GM10266 (cell line): ENCODE measurements at regions not wholly inside any gene's neighbourhood (a gene's known extent, or its start where the extent isn't known, plus 50 kb on each side); places are given as distances from the start of the nearest gene placed in this dataset.

ENCODE experiments used
- DNase-seq: peaks from one replicate; pipeline ENCODE4 v3.0.0; 2012; ENCODE audit errors: extremely low spot score
- CTCF ChIP-seq: IDR thresholded peaks from 2 replicates; pipeline ENCODE4 v1.5.1; 2012; ENCODE audit warnings: mild to moderate bottlenecking, low read depth; ENCODE audit not compliant: control insufficient read depth, insufficient read depth; ENCODE audit errors: missing control alignments

GRCh38 chr14:71654810-71655209 lies 277.4 kb upstream of the RGS6 start:
- no peak for TF ChIP-seq CTCF
- no peak for DNase-seq

GRCh38 chr14:71658261-71658860 lies 273.9 kb upstream of the RGS6 start:
- no peak for DNase-seq
- no peak for TF ChIP-seq CTCF

DNA sequence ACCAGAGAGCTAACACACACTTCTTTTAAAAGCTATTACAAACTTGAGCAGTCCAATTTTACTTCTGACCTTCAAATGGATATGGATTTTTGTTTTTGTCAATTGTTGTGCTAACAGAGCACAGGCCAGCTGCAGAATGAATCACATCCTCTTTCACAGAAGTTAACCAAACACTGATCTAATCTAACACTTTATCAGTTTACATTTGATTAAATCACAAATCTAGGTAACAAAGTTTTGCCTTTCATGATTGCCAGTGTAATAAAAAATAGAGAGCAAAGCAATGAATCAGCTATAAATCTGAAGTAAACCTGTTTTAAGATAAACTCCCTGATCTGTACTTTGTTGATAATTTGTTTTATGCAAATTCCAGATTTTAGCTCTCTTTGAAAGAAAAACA lies 273.1 kb upstream of the RGS6 start:
- no peak for DNase-seq
- no peak for TF ChIP-seq CTCF

DNA sequence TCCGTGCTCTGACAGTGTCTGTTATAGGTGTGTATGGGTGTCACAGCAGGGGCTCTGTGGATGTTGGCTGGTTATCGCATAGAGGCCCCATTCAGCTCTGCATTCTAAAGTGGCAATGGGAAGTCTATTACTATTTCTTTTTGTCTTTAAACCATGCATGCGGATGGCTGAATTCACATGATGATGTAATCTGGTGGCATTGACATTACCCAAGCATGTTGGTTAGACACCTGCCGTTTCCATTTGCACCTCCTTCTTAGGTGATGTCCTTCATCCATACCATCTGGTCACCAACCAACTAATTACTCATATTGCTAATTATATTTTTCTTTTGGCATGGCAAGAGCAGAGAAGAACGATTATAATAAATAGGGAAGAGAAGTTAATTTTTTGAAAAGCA lies 270.8 kb upstream of the RGS6 start:
- no peak for DNase-seq
- no peak for TF ChIP-seq CTCF

DNA sequence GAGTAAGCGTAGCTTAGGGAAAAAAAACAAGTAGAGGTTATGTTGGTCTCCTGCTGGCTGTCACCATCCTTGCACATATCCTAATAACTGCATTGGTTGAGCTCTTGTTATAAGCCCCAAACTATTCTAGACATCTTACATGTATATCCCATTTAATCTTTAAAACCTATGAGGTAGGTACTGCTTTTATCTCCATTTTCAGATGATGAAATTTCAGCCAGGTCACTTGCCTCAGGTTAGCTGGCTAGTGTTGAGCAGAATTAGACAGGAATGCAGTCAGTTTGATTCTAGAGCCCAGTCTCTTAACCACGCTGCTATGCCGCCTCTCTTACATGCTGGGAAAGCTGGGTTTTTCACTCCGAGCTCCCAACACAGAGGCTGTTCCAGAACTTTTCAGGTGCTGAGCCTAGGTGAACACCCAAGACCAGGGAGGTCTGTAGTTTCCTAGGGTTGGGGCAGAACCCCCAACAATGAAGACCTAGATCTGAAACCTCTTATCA lies 269.9 kb upstream of the RGS6 start:
- TF ChIP-seq CTCF = no peak
- DNase-seq = no peak

DNA sequence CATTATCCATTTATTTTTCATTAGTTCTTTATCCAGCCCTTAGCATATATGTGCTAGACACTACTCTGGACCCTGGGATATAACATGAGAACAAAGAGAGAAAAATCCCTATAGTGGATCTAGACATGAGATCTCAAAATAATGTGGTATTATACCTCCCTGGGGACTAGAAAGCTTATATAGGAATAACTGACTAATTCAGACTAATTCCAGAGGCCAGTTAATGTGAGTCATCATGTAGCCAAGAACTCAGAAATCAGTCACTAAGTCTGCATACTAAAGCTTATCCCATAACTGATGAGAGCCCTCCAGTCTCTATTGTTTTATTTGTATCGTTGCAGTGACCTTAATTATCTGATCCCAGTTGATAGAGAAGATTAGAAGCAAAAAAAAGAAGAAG lies 267.1 kb upstream of the RGS6 start:
- DNase-seq = no peak
- TF ChIP-seq CTCF = no peak

GRCh38 chr14:71665781-71666180 lies 266.4 kb upstream of the RGS6 start:
- TF ChIP-seq CTCF = no peak
- no peak for DNase-seq
